HG02840 (cell line): ENCODE measurements at regions not wholly inside any gene's neighbourhood (a gene's known extent, or its start where the extent isn't known, plus 50 kb on each side); places are given as distances from the start of the nearest gene placed in this dataset.

ENCODE experiments used
- ATAC-seq: cut with Tn5 transposase; IDR thresholded peaks from one replicate; pipeline ENCODE4 v1.9.1; 2021; ENCODE audit warnings: mild to moderate bottlenecking, moderate library complexity, moderate number of reproducible peaks; ENCODE audit not compliant: unreplicated experiment, low FRiP score

DNA sequence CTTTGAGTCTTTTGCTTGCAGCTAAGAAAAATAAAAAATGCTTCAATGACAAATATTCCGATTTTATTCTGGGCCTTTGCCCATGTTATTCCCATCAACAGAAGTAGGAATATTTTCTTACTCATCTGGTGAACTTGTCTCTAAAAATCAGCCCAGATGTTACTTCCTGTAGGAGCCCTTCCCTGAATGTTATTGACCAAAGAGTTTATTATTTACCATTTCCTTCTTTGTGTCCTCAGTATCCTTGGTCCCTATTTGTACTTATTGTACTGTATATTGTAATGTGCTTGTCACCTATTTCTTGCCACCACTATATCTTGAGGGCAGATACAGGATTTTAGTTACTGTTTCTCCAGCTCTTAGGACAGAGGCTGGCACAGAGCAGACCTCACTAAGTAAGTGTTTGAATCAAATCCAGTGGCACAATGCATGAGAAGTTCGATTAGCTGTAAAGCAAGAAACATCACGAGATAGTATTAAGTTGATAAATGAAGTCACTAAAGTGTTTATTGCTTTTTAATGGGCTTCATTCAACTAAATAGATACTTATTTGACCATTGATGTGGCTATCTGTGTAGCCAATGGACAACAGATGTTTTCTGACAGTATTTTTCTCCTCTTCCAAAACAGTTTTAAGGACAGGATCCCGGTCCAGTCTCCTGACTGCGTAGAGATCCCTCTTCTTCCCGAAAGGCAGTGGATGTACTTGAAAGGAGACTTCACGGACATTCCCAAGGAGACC is 109.1 kb downstream of the DDX1 start:
- ATAC-seq, result no peak

DNA sequence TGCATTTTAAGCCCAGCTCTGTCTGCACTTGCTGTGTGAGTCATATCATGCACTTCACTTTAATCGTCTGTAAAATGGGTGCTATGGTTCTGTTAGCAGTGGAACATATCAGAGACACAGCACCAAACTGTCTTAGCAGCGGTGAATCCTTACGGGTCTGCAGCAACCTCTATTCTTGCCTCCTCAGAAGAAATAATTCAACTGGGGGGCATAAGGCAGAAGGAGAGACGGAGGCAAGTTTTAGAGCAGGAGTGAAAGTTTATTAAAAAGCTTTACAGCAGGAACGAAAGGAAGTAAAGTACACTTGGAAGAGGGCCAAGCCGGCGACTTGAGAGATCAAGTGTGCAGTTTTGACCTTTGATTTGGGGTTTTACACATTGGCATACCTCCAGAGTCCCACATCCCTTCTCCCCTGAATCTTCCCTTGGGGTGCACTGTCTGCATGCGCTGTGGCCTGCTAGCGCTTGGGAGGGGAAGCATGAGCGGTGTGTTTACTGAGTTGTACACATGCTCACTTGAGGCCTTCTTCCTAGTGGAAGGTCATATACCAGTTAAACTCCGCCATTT is 109.8 kb downstream of the DDX1 start:
- no peak for ATAC-seq

GRCh38 chr2:15701991-15702390 is 110.3 kb downstream of the DDX1 start:
- no peak for ATAC-seq

DNA sequence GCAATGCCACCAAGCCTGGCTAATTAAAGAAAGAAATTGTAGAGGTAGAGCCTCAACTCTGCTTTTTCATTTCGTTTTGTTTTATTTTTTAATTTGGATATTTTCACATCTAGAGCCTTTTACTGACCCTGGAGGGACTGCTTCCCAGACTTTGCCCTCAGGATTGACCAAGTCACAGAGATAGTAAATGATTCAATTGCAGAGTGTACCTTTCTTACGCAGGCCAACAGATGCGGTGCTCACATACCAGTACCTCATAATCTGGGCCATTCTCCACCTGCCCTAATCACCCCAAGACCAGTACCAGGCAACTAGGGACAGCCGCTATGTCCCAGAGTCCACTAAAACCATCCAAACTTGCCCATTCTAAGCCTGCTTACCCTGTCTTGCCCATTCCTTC is 110.8 kb downstream of the DDX1 start:
- ATAC-seq, result no peak

GRCh38 chr2:15703365-15703869 is 111.7 kb downstream of the DDX1 start:
- ATAC-seq, result no peak

DNA sequence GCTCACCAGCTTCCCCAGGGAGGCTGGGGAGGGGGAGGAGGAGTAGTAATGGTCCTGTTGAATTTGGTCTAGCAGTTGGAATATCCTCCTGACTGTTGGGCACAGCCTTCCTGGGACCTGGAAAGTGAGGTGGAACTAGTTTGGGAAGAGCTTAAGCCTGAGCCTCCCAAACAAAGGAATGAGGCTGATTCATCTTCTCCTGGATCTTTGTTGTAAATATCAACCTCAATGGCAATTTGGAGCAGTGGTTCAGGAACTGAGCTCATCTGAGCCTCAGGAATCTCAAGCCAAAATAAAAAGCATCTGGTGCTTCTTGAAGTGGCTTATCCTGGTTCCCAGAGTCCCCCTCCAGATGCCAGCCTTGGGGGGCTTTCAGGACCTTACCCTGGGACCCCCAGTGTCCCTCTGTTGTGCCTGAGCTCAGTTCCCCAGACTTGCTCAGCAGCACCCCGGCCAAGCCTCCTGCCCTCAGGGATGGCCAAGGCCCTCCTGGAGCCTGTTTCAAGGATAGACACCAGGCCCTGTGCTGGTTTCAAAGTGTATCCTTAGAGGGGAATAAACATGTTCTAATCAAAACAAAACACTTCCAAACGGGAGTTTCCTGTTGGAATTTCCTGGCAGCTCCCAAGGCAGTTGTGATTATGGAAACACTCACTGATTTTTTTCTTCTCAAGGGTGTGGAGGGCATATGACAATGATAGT is 112.6 kb downstream of the DDX1 start:
- ATAC-seq, result no peak

GRCh38 chr2:15704788-15705115 is 113.1 kb downstream of the DDX1 start:
- no peak for ATAC-seq

DNA sequence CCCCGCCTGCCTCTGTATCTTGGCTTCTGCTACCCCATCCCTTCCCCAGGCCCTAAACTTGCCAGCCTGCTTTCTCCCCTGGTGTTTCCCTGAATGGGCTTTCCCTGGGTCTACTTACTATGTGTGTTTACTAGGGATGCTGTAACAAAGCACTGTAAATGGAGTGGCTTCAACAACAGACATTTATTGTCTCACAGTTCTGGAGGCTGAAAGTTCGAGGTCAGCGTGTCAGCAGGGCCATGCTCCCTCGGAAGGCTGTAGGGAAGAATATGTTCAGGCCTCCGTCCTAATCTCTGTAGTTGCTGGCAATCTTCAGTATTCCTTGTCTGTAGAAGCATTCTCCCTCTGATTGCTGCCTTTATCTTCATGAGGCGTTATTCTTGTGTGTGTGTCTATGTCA is 113.6 kb downstream of the DDX1 start:
- no peak for ATAC-seq

DNA sequence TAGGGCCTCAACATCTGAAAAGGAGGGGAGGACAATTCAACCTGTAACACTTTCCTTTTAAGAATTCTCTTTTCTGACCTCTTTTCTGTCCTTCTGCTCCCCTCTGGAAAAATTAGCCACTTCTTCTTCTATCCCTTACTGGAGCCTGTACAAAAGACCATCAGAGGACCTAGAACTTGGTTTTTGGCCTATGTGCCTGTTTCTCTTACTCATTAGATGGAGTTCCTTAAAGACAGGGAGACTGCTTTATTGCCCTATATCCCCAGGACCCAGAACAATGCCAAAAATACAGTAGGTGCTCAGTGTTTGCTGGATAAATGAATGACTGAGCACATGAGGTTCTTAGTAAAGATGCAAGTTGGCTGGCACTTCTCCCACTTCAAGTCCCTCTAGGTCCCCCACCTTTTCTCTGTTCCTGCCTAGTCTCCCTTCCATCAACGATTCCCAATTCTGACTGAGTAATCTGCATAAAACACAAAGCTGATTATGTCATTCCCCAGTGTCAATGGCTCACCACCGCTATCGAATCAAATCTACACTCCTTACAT is 114.2 kb downstream of the DDX1 start:
- ATAC-seq, result no peak

DNA sequence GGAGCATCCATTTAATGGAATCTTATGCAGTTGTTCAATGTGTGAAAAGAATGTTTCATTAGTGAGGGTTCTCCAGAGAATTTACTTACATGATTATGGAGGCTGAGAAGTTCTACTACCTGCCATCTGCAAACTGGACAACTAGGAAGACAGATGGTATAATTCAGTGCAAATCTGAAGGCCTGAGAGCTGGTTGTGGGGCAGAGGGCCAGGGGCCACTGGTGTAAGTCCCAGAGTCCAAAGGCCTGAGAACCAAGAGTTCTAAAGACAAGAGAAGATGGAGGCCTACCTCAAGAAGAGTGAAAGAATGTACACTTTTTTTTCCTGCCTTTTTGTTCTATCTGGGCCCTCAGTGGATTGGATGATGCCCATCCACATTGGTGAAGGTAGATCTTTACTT is 114.8 kb downstream of the DDX1 start:
- no peak for ATAC-seq

DNA sequence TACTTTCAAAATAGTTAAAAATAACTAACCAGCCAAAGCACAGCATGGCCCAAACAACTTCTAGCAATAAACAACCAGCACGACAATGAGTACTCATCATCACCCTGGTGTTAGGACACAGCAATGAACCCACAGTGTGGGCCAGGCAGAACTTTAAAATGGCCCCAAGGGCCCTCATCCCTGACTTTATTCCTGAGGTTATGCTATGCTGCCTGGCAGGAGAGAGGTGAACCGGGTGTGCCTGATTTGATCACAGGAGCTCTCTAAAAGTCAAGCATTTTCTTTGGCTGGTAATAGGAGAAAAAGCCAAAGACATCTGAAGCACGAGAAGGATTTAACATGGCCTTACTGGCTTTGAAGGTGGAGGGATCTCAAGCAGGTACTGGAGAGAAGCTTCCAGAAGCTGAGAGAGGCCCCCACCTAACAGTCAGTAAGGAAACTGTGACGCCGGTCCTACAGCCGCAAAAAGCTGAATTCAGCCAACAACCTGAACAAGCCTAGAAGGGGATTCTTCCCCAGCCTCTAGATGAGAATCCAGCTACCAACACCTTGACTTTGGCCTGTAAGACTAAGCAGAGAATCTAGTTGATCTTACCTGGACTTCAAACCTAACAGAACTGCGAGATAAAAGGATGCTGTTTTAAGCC is 115.4 kb downstream of the DDX1 start:
- ATAC-seq, result no peak

GRCh38 chr2:15708161-15708560 is 116.5 kb downstream of the DDX1 start:
- ATAC-seq, result no peak

- ATAC-seq, result no peak
Observed at GRCh38 chr2:15708865-15709820, 117.5 kb downstream of the DDX1 start.

GRCh38 chr2:15711126-15711860 is 119.6 kb downstream of the DDX1 start:
- no peak for ATAC-seq

- ATAC-seq, result no peak
Observed at GRCh38 chr2:15712551-15713342, 121.1 kb downstream of the DDX1 start.

GRCh38 chr2:15713475-15713874 is 121.8 kb downstream of the DDX1 start:
- no peak for ATAC-seq

DNA sequence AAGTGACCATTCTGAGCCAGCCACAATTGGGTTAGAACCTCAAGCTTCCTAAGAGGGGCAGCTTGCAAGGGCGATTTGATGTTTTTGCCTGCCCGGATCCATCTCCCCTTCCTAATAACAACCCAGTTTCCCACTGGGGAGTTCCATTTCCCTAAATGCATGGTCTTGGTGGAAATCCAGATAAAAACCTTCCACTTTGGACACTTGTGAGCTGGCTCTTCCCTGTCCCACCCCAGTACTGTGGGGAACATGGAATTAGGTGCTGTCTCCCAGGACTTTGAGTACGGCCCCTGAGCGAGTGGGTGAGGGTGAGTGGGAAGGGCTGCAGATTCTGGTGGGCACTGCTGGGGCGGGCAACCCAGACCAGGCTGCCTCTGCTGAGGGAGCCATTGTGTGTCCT is 122.3 kb downstream of the DDX1 start:
- ATAC-seq, result no peak

- no peak for ATAC-seq
Observed at GRCh38 chr2:15714609-15715008, 122.9 kb downstream of the DDX1 start.
